Adrenal gland (tissue), 5 donors: ENCODE measurements at regions not wholly inside any gene's neighbourhood (a gene's known extent, or its start where the extent isn't known, plus 50 kb on each side); places are given as distances from the start of the nearest gene placed in this dataset.

Experiments
- POLR2A ChIP-seq, 2 donors: fragments of 450-650 bp; IDR thresholded peaks; one replicate each; pipeline ENCODE4 v1.6.1; 2017; ENCODE audit warnings: antibody characterized with exemption in 2 of 2, mild to moderate bottlenecking in 2 of 2, moderate library complexity in 1 of 2
- TF ChIP-seq, protein P1 (sequence below), 6 experiments: fragments of 450-650 bp in 4 of 6; fragments of 200-600 bp in 2 of 6; sonication (generic) in 1 of 6; IDR thresholded peaks; 1 replicate in 5 of 6; 2 replicates in 1 of 6; pipeline versions ENCODE4 v1.5.1 to v1.8.0; 2016 to 2021; ENCODE audit warnings: antibody characterized with exemption in 6 of 6, mild to moderate bottlenecking in 2 of 6, moderate library complexity in 1 of 6
- donor health status: DM: no; HTN: no; CAD: no.

GRCh38 chr4:180356766-180357165 lies 1886.4 kb upstream of the TENM3 start:
- TF ChIP-seq, protein P1, sequence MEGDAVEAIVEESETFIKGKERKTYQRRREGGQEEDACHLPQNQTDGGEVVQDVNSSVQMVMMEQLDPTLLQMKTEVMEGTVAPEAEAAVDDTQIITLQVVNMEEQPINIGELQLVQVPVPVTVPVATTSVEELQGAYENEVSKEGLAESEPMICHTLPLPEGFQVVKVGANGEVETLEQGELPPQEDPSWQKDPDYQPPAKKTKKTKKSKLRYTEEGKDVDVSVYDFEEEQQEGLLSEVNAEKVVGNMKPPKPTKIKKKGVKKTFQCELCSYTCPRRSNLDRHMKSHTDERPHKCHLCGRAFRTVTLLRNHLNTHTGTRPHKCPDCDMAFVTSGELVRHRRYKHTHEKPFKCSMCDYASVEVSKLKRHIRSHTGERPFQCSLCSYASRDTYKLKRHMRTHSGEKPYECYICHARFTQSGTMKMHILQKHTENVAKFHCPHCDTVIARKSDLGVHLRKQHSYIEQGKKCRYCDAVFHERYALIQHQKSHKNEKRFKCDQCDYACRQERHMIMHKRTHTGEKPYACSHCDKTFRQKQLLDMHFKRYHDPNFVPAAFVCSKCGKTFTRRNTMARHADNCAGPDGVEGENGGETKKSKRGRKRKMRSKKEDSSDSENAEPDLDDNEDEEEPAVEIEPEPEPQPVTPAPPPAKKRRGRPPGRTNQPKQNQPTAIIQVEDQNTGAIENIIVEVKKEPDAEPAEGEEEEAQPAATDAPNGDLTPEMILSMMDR (IDR thresholded peaks at IDR 0.05), result no peak
- TF ChIP-seq POLR2A (IDR thresholded peaks at IDR 0.05), result no peak
